Umbilical cord (tissue), 1 donor: ENCODE measurements at regions not wholly inside any gene's neighbourhood (a gene's known extent, or its start where the extent isn't known, plus 50 kb on each side); places are given as distances from the start of the nearest gene placed in this dataset.

Experiments used
- DNase-seq: peaks from one replicate; pipeline ENCODE4 v3.0.0-alpha.2; 2015; ENCODE audit warnings: low spot score

DNA sequence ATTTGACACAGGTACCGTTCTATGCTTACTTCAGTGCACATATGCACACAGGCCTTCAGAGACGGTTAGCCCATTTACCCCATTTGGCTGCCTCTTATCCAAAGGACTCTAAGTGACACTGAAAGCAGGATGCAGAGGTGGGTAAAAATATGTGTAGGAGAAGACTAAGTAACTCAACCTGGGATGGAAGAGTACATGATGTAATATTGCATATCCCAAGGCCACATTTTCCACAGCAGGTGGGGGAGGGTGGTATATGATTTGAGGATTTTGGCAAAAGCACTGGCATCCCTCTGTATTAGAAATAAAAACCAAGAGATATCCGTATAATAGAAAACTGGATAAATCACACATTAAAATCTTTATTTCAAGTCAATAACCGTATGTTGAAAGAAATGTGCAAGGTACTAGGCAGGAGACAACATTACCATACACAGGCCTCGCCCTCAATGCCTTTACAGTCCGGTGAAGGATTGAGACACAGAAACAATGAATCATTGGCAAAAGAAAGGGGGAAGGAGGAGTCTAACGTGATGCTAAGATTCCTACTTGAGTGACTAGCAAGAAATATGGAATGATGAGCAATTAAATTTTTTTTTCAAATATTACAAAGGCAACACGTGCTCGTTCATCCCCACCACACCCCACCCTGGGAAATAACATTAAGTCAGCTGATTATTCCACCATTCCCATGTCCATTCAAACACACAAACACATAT, 161.0 kb upstream of the RASGEF1B start:
- DNase-seq: no peak

DNA sequence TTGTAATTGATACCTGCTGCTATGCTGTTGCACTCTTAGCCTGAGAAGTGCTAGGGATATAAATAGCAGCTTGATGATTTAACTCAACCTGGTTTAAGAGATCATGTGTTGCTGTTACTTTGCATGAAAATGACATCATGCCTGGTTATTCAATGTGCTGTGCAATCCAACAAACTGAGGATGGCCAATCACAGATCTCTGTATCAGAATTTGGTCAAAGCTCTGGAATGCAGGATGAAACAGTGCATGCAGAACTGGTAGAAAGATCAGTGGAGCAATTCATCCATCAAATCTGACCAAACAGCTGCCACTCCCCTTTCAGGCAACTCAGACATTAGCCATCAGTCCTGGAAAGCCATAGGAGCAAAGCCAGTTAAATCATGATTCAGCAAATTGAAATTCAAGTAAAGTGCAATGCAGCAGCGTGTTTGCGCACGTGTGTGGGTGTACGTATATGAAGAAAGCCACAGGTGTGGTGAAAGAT, 160.3 kb upstream of the RASGEF1B start:
- DNase-seq: peak; percentile 77

DNA sequence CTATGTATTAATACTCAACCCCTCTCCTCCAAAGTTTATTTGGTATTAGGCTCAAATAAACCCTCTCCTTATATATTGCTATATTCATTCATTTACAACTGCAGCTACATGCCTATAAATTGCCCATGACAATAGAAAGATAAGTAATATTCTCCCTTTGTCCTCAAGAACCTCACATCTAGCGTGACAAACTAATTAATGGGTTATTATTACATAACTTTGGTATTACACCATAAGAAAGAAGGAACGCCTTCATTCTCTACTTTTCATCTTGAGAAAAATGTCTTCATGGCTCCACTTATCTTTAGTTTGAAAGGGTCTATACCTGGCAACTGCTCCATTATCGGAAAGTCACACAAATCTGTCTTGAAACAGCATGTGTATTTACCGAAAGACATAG, 157.7 kb upstream of the RASGEF1B start:
- no peak for DNase-seq

- no peak for DNase-seq
Observed at GRCh38 chr4:81628489-81628888, 156.8 kb upstream of the RASGEF1B start.

- DNase-seq: peak; percentile 63
Observed at GRCh38 chr4:81627590-81627989, 155.9 kb upstream of the RASGEF1B start.

DNA sequence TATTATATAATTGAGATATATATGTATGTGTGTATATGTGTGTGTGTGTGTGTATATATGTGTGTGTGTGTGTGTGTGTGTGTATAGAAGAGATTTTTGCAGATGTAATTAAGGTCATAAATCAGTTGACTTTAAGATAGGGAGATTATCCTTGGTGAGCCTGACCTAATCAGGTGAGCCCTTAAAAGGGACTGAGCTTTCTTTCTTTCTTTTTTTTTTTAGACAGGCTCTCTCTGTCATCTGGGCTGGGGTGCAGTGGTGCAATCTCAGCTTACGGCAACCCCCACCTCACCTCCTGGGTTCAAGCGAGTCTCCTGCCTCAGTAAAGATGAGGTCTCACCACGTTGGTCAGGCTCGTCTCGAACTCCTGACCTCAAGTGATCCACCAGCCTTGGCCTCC, 155.1 kb upstream of the RASGEF1B start:
- DNase-seq: no peak

- no peak for DNase-seq
Observed at GRCh38 chr4:81625422-81626417, 154.0 kb upstream of the RASGEF1B start.

- no peak for DNase-seq
Observed at GRCh38 chr4:81623434-81623833, 151.7 kb upstream of the RASGEF1B start.

DNA sequence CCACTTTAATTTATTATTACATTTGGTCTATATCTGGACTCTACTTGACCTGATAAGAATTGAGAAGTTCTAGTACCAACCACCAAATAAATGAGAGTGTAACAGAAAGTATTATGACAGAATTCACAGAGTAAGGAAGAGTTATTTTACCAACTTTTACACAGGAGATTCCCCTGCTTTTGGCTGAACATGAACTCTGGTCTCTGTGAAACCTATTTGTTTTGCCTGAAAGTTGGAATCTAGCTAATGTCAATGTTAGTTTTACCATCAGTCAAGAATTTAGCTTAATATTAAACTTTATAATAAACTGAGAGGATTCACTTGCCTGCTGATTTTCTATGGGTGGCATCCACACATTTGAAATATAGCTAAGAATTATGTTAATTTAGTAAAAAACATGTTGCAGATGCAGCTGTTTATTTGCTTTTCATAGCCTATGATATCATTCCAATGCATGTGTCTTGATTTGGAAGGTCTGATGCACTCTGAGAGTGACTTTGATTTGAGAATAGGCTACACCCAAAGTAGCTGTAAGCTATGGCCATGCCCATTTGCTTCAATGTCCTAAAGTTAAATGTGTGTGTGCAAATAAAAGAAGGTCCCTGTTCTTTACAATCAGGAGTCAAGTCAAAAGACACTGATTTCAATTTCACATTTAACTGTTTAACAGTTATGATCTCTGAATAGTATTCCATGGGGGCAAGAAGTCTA, 150.9 kb upstream of the RASGEF1B start:
- no peak for DNase-seq

DNA sequence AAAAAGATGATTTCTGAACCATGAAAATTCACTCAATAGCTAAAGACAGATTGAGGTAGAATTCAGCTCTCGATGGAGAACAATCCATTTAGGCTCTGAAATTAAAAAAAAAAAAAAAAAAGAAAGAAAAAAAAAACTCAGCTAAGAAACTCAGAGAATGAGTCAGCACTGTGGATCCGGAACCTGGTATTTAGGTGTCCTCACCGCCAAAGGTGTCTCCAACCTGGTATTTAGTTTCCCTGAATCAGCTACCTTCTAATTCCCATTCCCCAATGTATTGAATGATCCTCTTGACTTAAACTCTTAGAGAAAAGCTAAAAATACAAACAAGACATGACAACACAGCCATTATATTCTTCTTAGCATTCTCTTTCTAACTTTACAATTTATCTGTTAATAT, 150.3 kb upstream of the RASGEF1B start:
- no peak for DNase-seq

GRCh38 chr4:81621490-81621889, 149.8 kb upstream of the RASGEF1B start:
- no peak for DNase-seq

DNA sequence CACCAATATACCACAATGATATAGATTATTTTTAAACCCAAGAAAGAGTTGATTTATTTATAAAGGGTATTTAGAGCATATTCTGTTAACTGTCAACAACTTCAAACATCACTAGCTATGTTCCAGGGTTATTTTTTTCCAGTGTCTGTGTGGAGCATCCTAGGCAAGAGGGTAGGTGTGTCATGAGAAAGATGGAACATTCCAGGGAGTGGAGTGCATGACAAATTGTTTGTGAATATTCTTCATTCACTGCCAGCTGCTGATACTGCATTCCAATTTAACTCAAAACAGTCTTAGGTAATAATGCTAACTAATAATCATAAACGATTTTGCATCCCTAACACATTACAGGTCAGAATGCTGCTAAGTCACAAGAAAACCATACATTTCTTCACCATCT, 148.7 kb upstream of the RASGEF1B start:
- no peak for DNase-seq

- no peak for DNase-seq
Observed at GRCh38 chr4:81617545-81617944, 145.8 kb upstream of the RASGEF1B start.

GRCh38 chr4:81611221-81611620, 139.5 kb upstream of the RASGEF1B start:
- no peak for DNase-seq

DNA sequence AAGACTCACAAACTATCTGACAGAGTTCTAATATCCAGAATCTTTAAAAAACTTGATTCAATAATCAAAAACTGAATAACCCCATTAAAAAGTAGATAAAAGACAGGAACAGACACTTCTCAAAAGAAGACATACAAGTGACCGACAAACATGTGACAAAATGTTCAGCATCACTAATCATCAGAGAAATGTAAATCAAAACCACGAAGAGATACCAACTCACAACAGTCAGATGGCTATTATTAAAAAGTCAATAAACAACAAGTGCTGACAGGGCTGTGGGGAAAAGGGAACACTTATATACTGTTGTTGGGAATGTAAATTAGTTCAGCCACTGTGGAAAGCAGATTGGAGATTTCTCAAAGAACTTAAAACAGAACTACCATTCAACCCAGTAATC, 138.1 kb upstream of the RASGEF1B start:
- no peak for DNase-seq

GRCh38 chr4:81607950-81608349, 136.2 kb upstream of the RASGEF1B start:
- no peak for DNase-seq

- DNase-seq: peak; percentile 44
Observed at GRCh38 chr4:81606801-81607501, 135.2 kb upstream of the RASGEF1B start.

- DNase-seq: no peak
Observed at GRCh38 chr4:81606166-81606565, 134.5 kb upstream of the RASGEF1B start.

GRCh38 chr4:81605271-81605670, 133.6 kb upstream of the RASGEF1B start:
- no peak for DNase-seq

DNA sequence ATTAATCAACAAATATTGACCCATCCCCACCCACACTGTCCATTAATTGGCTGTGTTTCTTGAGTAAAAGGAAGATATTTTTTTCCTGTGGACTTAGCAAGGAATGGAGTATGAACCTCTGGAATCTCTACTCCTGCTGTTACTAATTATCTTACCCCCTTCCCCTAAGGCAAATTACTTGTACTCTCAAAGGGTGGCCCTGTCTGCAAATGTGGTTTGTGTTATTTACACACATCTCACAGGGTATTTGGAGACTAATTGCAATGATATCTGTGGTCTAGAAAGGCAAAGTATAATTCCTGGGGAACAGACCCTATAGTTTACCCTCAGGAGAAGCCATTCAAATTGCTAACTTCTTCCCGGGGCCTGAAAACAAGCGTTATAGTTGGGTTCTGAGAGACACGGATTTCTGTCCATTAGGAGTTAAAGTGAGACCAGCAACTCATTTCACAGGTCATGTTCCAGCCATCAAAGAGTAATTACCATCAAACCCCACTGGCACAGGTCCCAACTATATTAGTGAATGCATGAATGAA, 133.0 kb upstream of the RASGEF1B start:
- no peak for DNase-seq

DNA sequence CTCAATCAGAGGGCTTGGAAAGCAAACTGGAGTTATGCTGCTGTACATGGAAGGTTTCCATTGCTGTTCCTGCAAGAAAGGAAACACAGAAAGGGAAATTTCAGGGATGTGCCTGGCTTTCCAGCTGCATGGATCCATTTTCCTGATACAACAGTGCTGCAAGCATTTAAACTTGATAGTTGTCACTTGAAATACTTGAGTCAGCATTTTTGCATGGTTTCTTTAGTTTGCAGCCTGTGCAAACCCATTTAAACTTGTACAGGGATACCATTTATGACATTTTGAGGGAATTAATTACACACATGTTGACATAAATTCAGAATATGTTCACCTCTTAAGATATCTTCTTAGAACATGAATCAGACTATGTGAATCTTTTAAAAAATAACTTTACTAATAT, 131.1 kb upstream of the RASGEF1B start:
- DNase-seq: no peak
